ENCODE measurements at regions not wholly inside any gene's neighbourhood (a gene's known extent, or its start where the extent isn't known, plus 50 kb on each side); places are given as distances from the start of the nearest gene placed in this dataset.

GRCh38 chr1:222062640-222063039 lies 320.8 kb upstream of the DUSP10 start:
- in situ Hi-C loops (cut with MboI; ENCODE audit: low sequenced_read_pairs, unreplicated experiment), result no loop called here
- no peak for TF ChIP-seq CTCF (IDR thresholded peaks at IDR 0.05; ENCODE audit: borderline replicate concordance, control extremely low read depth, extremely low read depth, insufficient read depth, missing control alignments)
- no peak for DNase-seq (ENCODE audit: low spot score)

DNA sequence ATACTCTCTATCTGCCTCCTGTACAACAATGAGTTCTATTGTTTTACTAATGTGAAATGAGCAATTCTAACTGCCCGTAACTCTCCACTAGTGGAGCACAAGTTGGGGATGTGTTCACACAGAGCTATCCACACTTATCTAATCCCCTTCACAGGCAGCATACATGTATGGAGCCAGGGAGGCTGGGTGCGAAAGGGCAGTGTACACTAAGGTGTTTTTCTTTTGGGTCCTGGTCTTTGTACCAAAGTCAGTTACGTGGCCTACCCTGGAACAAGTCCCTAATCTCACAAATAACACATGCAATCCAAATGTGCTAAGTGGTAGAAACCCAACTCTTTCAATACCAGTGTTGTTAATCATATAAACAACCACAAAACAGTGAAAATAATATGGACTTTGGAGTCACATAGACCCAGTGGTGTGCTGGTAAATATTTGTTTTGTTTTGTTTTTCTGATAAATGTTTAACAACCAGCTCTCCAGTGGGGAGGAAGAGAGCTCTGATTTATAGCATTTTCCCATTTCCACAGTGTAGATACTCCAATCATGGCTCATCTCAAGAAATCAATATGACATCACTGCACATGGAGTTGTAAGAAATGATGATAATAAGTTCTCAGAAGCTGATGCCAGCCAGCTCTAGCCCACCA lies 319.9 kb upstream of the DUSP10 start:
- in situ Hi-C loops (cut with MboI; ENCODE audit: low sequenced_read_pairs, unreplicated experiment), result no loop called here
- no peak for TF ChIP-seq CTCF (IDR thresholded peaks at IDR 0.05; ENCODE audit: borderline replicate concordance, control extremely low read depth, extremely low read depth, insufficient read depth, missing control alignments)
- DNase-seq (ENCODE audit: low spot score), result no peak

DNA sequence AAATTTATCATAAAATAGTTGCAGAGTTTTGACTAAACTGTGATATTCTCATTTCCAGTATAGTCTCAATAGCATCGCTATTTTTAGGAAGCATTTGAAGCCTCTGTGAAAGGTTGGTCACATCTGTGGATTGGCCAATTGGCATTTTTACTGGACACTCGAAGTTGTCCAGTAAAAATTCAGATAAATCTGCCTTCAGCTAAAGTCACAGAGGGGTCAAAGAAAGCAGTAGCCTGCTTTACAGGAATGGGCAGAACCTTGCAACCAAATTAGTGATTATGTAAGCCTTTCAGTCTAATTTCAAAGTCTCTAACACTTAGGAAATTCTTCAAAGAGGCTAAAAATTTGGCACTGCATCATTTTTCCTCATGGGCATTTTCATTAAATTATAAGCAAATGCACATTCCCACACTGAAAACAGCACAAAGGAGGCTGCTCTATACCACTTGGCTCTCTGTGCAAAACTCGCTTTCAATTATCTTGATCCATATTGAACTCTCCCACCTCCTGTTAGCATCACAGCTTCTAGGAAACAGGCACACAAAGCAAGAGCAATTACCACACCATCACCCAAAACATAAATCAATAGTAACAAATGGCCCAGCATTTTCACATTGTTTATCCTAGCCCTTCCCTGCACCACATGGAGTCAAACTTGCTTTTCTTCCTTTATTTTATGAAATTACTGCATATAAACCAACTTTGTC lies 318.5 kb upstream of the DUSP10 start:
- TF ChIP-seq CTCF (IDR thresholded peaks at IDR 0.05; ENCODE audit: borderline replicate concordance, control extremely low read depth, extremely low read depth, insufficient read depth, missing control alignments), result no peak
- in situ Hi-C loops (cut with MboI; ENCODE audit: low sequenced_read_pairs, unreplicated experiment), result no loop called here
- no peak for DNase-seq (ENCODE audit: low spot score)

GRCh38 chr1:222058249-222058648 lies 316.4 kb upstream of the DUSP10 start:
- no peak for DNase-seq (ENCODE audit: low spot score)
- in situ Hi-C loops (cut with MboI; ENCODE audit: low sequenced_read_pairs, unreplicated experiment), result no loop called here
- no peak for TF ChIP-seq CTCF (IDR thresholded peaks at IDR 0.05; ENCODE audit: borderline replicate concordance, control extremely low read depth, extremely low read depth, insufficient read depth, missing control alignments)

GRCh38 chr1:222057162-222057561 lies 315.3 kb upstream of the DUSP10 start:
- in situ Hi-C loops (cut with MboI; ENCODE audit: low sequenced_read_pairs, unreplicated experiment), result no loop called here
- DNase-seq (ENCODE audit: low spot score), result no peak
- TF ChIP-seq CTCF (IDR thresholded peaks at IDR 0.05; ENCODE audit: borderline replicate concordance, control extremely low read depth, extremely low read depth, insufficient read depth, missing control alignments), result no peak

- no peak for DNase-seq (ENCODE audit: low spot score)
- no peak for TF ChIP-seq CTCF (IDR thresholded peaks at IDR 0.05; ENCODE audit: borderline replicate concordance, control extremely low read depth, extremely low read depth, insufficient read depth, missing control alignments)
- in situ Hi-C loops (cut with MboI; ENCODE audit: low sequenced_read_pairs, unreplicated experiment), result no loop called here
Measured at GRCh38 chr1:222054416-222054815, 312.5 kb upstream of the DUSP10 start.

All from GM13976 (cell line).